ENCODE measurements at regions not wholly inside any gene's neighbourhood (a gene's known extent, or its start where the extent isn't known, plus 50 kb on each side); places are given as distances from the start of the nearest gene placed in this dataset.

GRCh38 chr17:73754886-73755400 is 110.7 kb upstream of the SDK2 start:
- no peak for DNase-seq (ENCODE audit: low read depth)

- DNase-seq (ENCODE audit: low read depth), result no peak
Observed at GRCh38 chr17:73757420-73757819, 113.2 kb upstream of the SDK2 start.

GRCh38 chr17:73758245-73758644 is 114.0 kb upstream of the SDK2 start:
- DNase-seq (ENCODE audit: low read depth), result no peak

- no peak for DNase-seq (ENCODE audit: low read depth)
Observed at GRCh38 chr17:73759324-73759723, 115.1 kb upstream of the SDK2 start.

GRCh38 chr17:73759734-73760438 is 115.6 kb upstream of the SDK2 start:
- no peak for DNase-seq (ENCODE audit: low read depth)

GRCh38 chr17:73760439-73760758 is 116.2 kb upstream of the SDK2 start:
- no peak for DNase-seq (ENCODE audit: low read depth)

GRCh38 chr17:73765824-73766563 is 121.7 kb upstream of the SDK2 start:
- DNase-seq (ENCODE audit: low read depth), result no peak

GRCh38 chr17:73767696-73768095 is 123.5 kb upstream of the SDK2 start:
- DNase-seq (ENCODE audit: low read depth), result no peak

- DNase-seq (ENCODE audit: low read depth), result no peak
Observed at GRCh38 chr17:73768691-73769090, 124.4 kb upstream of the SDK2 start.

GRCh38 chr17:73769479-73769878 is 125.2 kb upstream of the SDK2 start:
- no peak for DNase-seq (ENCODE audit: low read depth)

GRCh38 chr17:73770115-73770848 is 126.0 kb upstream of the SDK2 start:
- no peak for DNase-seq (ENCODE audit: low read depth)

- DNase-seq (ENCODE audit: low read depth), result no peak
Observed at GRCh38 chr17:73770849-73771229, 126.6 kb upstream of the SDK2 start.

GRCh38 chr17:73772107-73772705 is 128.0 kb upstream of the SDK2 start:
- DNase-seq (ENCODE audit: low read depth), result no peak

GRCh38 chr17:73773702-73774101 is 129.5 kb upstream of the SDK2 start:
- DNase-seq (ENCODE audit: low read depth), result no peak

- DNase-seq (ENCODE audit: low read depth), result no peak
Observed at GRCh38 chr17:73774852-73775251, 130.6 kb upstream of the SDK2 start.

- no peak for DNase-seq (ENCODE audit: low read depth)
Observed at GRCh38 chr17:73776351-73777130, 132.3 kb upstream of the SDK2 start.

- no peak for DNase-seq (ENCODE audit: low read depth)
Observed at GRCh38 chr17:73777131-73777449, 132.8 kb upstream of the SDK2 start.

GRCh38 chr17:73782231-73782630 is 138.0 kb upstream of the SDK2 start:
- no peak for DNase-seq (ENCODE audit: low read depth)

- DNase-seq (ENCODE audit: low read depth), result no peak
Observed at GRCh38 chr17:73782641-73783381, 138.6 kb upstream of the SDK2 start.

- DNase-seq (ENCODE audit: low read depth), result no peak
Observed at GRCh38 chr17:73783382-73783766, 139.1 kb upstream of the SDK2 start.

GRCh38 chr17:73783945-73784603 is 139.8 kb upstream of the SDK2 start:
- no peak for DNase-seq (ENCODE audit: low read depth)

All from stimulated activated CD8-positive, alpha-beta memory T cell treated with anti-CD3 and anti-CD28 coated beads, Interleukin-12 subunit alpha, Interleukin-12 subunit beta, amount 100 ng/mL, for 1 hour (primary cell).